ENCODE measurements at regions not wholly inside any gene's neighbourhood (a gene's known extent, or its start where the extent isn't known, plus 50 kb on each side); places are given as distances from the start of the nearest gene placed in this dataset.

GRCh38 chr2:106628377-106628776 lies 141.2 kb downstream of the CD8B2 start:
- intact Hi-C loops (cut with micrococcal nuclease), result no loop called here

GRCh38 chr2:106629981-106630380 lies 142.8 kb downstream of the CD8B2 start:
- intact Hi-C loops (cut with micrococcal nuclease), result no loop called here

- intact Hi-C loops (cut with micrococcal nuclease), result no loop called here
Measured at GRCh38 chr2:106631281-106631680, 144.1 kb downstream of the CD8B2 start.

GRCh38 chr2:106638043-106638442 lies 150.9 kb downstream of the CD8B2 start:
- intact Hi-C loops (cut with micrococcal nuclease), result no loop called here

- intact Hi-C loops (cut with micrococcal nuclease), result no loop called here
Measured at GRCh38 chr2:106638580-106638979, 151.4 kb downstream of the CD8B2 start.

- intact Hi-C loops (cut with micrococcal nuclease), result no loop called here
Measured at GRCh38 chr2:106642679-106643078, 155.5 kb downstream of the CD8B2 start.

- intact Hi-C loops (cut with micrococcal nuclease), result no loop called here
Measured at GRCh38 chr2:106644623-106645022, 157.5 kb downstream of the CD8B2 start.

GRCh38 chr2:106646605-106647004 lies 159.4 kb downstream of the CD8B2 start:
- intact Hi-C loops (cut with micrococcal nuclease), result no loop called here

GRCh38 chr2:106649306-106649705 lies 162.1 kb downstream of the CD8B2 start:
- intact Hi-C loops (cut with micrococcal nuclease), result no loop called here

- intact Hi-C loops (cut with micrococcal nuclease), result no loop called here
Measured at GRCh38 chr2:106653465-106653864, 166.3 kb downstream of the CD8B2 start.

GRCh38 chr2:106658616-106659015 lies 171.5 kb downstream of the CD8B2 start:
- intact Hi-C loops (cut with micrococcal nuclease), result no loop called here

GRCh38 chr2:106664669-106665068 lies 177.5 kb downstream of the CD8B2 start:
- intact Hi-C loops (cut with micrococcal nuclease), result no loop called here

- intact Hi-C loops (cut with micrococcal nuclease), result no loop called here
Measured at GRCh38 chr2:106667478-106668070, 180.4 kb downstream of the CD8B2 start.

GRCh38 chr2:106685180-106685897 lies 198.2 kb downstream of the CD8B2 start:
- intact Hi-C loops (cut with micrococcal nuclease), result no loop called here

GRCh38 chr2:106686814-106687213 lies 199.2 kb downstream of the ST6GAL2 start:
- intact Hi-C loops (cut with micrococcal nuclease), result no loop called here

- intact Hi-C loops (cut with micrococcal nuclease), result no loop called here
Measured at GRCh38 chr2:106694964-106695470, 190.9 kb downstream of the ST6GAL2 start.

GRCh38 chr2:106695919-106696318 lies 190.0 kb downstream of the ST6GAL2 start:
- intact Hi-C loops (cut with micrococcal nuclease), result no loop called here

- intact Hi-C loops (cut with micrococcal nuclease), result no loop called here
Measured at GRCh38 chr2:106700616-106701015, 185.4 kb downstream of the ST6GAL2 start.

- intact Hi-C loops (cut with micrococcal nuclease), result no loop called here
Measured at GRCh38 chr2:106701203-106702022, 184.6 kb downstream of the ST6GAL2 start.

GRCh38 chr2:106703161-106703560 lies 182.8 kb downstream of the ST6GAL2 start:
- intact Hi-C loops (cut with micrococcal nuclease), result no loop called here

- intact Hi-C loops (cut with micrococcal nuclease), result no loop called here
Measured at GRCh38 chr2:106704798-106705197, 181.2 kb downstream of the ST6GAL2 start.

GRCh38 chr2:106705877-106706276 lies 180.1 kb downstream of the ST6GAL2 start:
- intact Hi-C loops (cut with micrococcal nuclease), result no loop called here
